Skeletal muscle tissue (tissue), 3 donors: ENCODE measurements at regions not wholly inside any gene's neighbourhood (a gene's known extent, or its start where the extent isn't known, plus 50 kb on each side); places are given as distances from the start of the nearest gene placed in this dataset.
"Not testable (repeated sequence)": the region's sequence is repeated elsewhere in the genome, so short reads cannot be mapped to it uniquely, and the experiment has no call there.

Experiments used
- H3K27ac ChIP-seq: one replicate; pipeline ENCODE4 v1.7.0; 2013; ENCODE audit warnings: mild to moderate bottlenecking, low read depth, low read length, inconsistent platforms
- H3K27me3 ChIP-seq, 3 donors: one replicate each; pipeline ENCODE4 v1.7.0; 2013; ENCODE audit warnings: low read length in 3 of 3; ENCODE audit not compliant: control insufficient read depth in 3 of 3, insufficient read depth in 3 of 3
- H3K36me3 ChIP-seq, 3 donors: one replicate each; pipeline ENCODE4 v1.7.0; 2013; ENCODE audit warnings: low read length in 3 of 3; ENCODE audit not compliant: control insufficient read depth in 3 of 3, insufficient read depth in 3 of 3
- H3K4me1 ChIP-seq, 3 donors: one replicate each; pipeline ENCODE4 v1.7.0; 2013; ENCODE audit warnings: low read length in 3 of 3, mild to moderate bottlenecking in 3 of 3; ENCODE audit not compliant: control insufficient read depth in 3 of 3, insufficient read depth in 3 of 3
- H3K4me3 ChIP-seq, 3 donors: one replicate each; pipeline ENCODE4 v1.7.0; 2013; ENCODE audit warnings: low read length in 3 of 3
- H3K9ac ChIP-seq, 3 donors: one replicate each; pipeline ENCODE4 v1.7.0; 2013; ENCODE audit warnings: low read length in 3 of 3, mild to moderate bottlenecking in 3 of 3, moderate library complexity in 2 of 3, low read depth in 1 of 3
- H3K9me3 ChIP-seq, 3 donors: one replicate each; pipeline ENCODE4 v1.7.0; 2013; ENCODE audit warnings: low read length in 3 of 3; ENCODE audit not compliant: control insufficient read depth in 3 of 3
- donor health status: Osteomylitis.

GRCh38 chr18:49697757-49698524, 115.4 kb downstream of the ACAA2 start:
- Histone ChIP-seq H3K4me1 (peaks cover 10 to 13% (median 11%) of the 10 kb centered on the region in 3 donors), H3K9me3 (no peaks in the 10 kb centered on the region), H3K27me3 (no peaks in the 10 kb centered on the region), H3K9ac (peak overlapping the region in 1 of 3 donors; percentile 40), H3K27ac (no peak overlapping the region), H3K36me3 (no peaks in the 10 kb centered on the region), H3K4me3 (no peak overlapping the region)

- no peaks in the 10 kb centered on the region for H3K36me3 ChIP-seq
- H3K27ac ChIP-seq, result no peak overlapping the region
- H3K4me3 ChIP-seq, result no peak overlapping the region
- no peaks in the 10 kb centered on the region for H3K27me3 ChIP-seq
- H3K4me1 ChIP-seq, result peaks cover 10 to 13% (median 13%) of the 10 kb centered on the region in 3 donors
- no peaks in the 10 kb centered on the region for H3K9me3 ChIP-seq
- no peak overlapping the region for H3K9ac ChIP-seq
These were observed 116.3 kb downstream of the ACAA2 start for GRCh38 chr18:49697049-49697448.

- no peak overlapping the region for H3K9ac ChIP-seq
- H3K9me3 ChIP-seq, result no peaks in the 10 kb centered on the region
- H3K4me3 ChIP-seq, result no peak overlapping the region
- H3K4me1 ChIP-seq, result peaks cover 13 to 17% (median 14%) of the 10 kb centered on the region in 3 donors
- H3K27ac ChIP-seq, result no peak overlapping the region
- H3K27me3 ChIP-seq, result no peaks in the 10 kb centered on the region
- H3K36me3 ChIP-seq, result no peaks in the 10 kb centered on the region
These were observed 118.9 kb downstream of the ACAA2 start for GRCh38 chr18:49694402-49694801.

GRCh38 chr18:49693717-49694005, 119.7 kb downstream of the ACAA2 start:
- H3K4me3 ChIP-seq, result no peak overlapping the region
- H3K27me3 ChIP-seq, result no peaks in the 10 kb centered on the region
- no peak overlapping the region for H3K9ac ChIP-seq
- H3K27ac ChIP-seq, result no peak overlapping the region
- peaks cover 13 to 17% (median 14%) of the 10 kb centered on the region in 3 donors for H3K4me1 ChIP-seq
- H3K36me3 ChIP-seq, result no peaks in the 10 kb centered on the region
- no peaks in the 10 kb centered on the region for H3K9me3 ChIP-seq

- no peak overlapping the region for H3K4me3 ChIP-seq
- H3K27me3 ChIP-seq, result no peaks in the 10 kb centered on the region
- no peaks in the 10 kb centered on the region for H3K9me3 ChIP-seq
- peak overlapping the region in 1 of 3 donors; percentile 12 for H3K9ac ChIP-seq
- peaks cover 8 to 12% (median 10%) of the 10 kb centered on the region in 3 donors for H3K4me1 ChIP-seq
- H3K36me3 ChIP-seq, result no peaks in the 10 kb centered on the region
- H3K27ac ChIP-seq, result no peak overlapping the region
These were observed 120.2 kb downstream of the ACAA2 start for GRCh38 chr18:49692906-49693716.

GRCh38 chr18:49691177-49691608, 122.1 kb downstream of the ACAA2 start:
- no peak overlapping the region for H3K9ac ChIP-seq
- peaks cover 0 to 7% (median 3%) of the 10 kb centered on the region in 3 donors for H3K4me1 ChIP-seq
- no peaks in the 10 kb centered on the region for H3K9me3 ChIP-seq
- H3K4me3 ChIP-seq, result no peak overlapping the region
- H3K27ac ChIP-seq, result no peak overlapping the region
- no peaks in the 10 kb centered on the region for H3K36me3 ChIP-seq
- no peaks in the 10 kb centered on the region for H3K27me3 ChIP-seq

- no peak overlapping the region for H3K9ac ChIP-seq
These were observed 123.0 kb downstream of the ACAA2 start for GRCh38 chr18:49690312-49690711.

GRCh38 chr18:49685231-49685942, 123.5 kb downstream of the LIPG start:
- Histone ChIP-seq H3K9ac (no peak overlapping the region), H3K4me1 (no peaks in the 10 kb centered on the region), H3K36me3 (no peaks in the 10 kb centered on the region)

More at GRCh38 chr18:49690312-49690711, 123.0 kb downstream of the ACAA2 start:
- H3K4me1 ChIP-seq, result peaks cover 0 to 7% (median 3%) of the 10 kb centered on the region in 3 donors
- H3K9me3 ChIP-seq, result no peaks in the 10 kb centered on the region
- H3K27me3 ChIP-seq, result no peaks in the 10 kb centered on the region
- no peaks in the 10 kb centered on the region for H3K36me3 ChIP-seq
- H3K4me3 ChIP-seq, result no peak overlapping the region
- H3K27ac ChIP-seq, result no peak overlapping the region

GRCh38 chr18:49682803-49683190, 120.9 kb downstream of the LIPG start:
- not testable (repeated sequence) for H3K9ac ChIP-seq, H3K4me1 ChIP-seq, H3K4me3 ChIP-seq, H3K27me3 ChIP-seq, H3K36me3 ChIP-seq, H3K27ac ChIP-seq, H3K9me3 ChIP-seq

More at GRCh38 chr18:49685231-49685942, 123.5 kb downstream of the LIPG start:
- Histone ChIP-seq H3K27me3 (no peaks in the 10 kb centered on the region), H3K27ac (no peak overlapping the region), H3K4me3 (no peak overlapping the region), H3K9me3 (no peaks in the 10 kb centered on the region)
